Body of pancreas (tissue), 4 donors: ENCODE measurements at regions not wholly inside any gene's neighbourhood (a gene's known extent, or its start where the extent isn't known, plus 50 kb on each side); places are given as distances from the start of the nearest gene placed in this dataset.

ENCODE experiments used
- POLR2A ChIP-seq, 3 donors: fragments of 450-650 bp; IDR thresholded peaks; one replicate each; pipeline ENCODE4 v1.6.1; 2016; ENCODE audit warnings: antibody characterized with exemption in 3 of 3, mild to moderate bottlenecking in 2 of 3
- TF ChIP-seq, protein P1 (sequence below), 7 experiments: fragments of 450-650 bp in 4 of 7; fragments of 200-600 bp in 3 of 7; sonication (generic) in 3 of 7; IDR thresholded peaks; one replicate each; pipeline ENCODE4 v1.5.1; 2016 to 2019; ENCODE audit warnings: antibody characterized with exemption in 7 of 7

DNA sequence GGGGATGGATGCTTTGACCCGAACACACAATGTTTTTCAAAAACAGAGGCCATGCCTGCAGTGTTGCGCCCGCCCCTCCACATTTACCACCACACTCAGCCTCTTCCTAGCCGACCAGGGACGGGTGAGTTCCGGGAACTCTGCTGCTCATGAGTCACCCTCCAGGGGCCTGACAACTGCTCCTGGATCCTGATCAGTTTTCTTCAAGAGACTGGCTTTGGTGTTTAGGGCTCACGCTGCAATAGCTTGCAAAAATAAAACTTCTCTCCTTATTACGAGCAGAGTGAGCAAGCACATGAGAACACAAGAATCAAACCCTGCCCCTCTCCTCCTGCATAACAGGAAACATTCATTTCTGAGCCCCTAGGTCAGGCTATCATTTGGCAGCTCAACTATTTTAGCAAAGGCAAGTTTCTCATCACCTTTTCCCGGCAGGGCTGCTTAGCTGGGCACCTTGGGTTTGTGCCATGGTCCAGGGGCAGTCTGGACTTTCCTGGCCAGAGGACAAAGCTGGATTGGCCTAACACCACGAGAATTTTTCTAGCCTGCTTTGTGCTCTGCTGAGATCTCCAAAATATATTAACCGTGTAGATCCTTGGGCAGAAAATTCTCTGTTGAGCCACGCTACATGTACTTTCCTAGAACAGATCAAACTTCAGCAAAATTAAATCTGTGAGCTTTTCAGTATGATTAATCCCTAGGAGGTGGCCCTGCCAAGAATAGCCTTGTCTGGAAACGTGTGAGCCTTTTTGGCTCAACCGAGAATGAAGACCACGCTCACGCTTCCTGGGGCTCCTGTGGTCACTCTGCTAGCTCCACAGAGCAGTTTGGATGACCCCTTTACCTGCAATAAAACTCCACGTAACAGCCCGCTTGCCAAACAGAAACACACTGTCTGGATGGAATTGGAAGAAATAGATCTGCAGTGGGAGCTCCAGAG lies 52.7 kb upstream of the SPATA12 start:
- TF ChIP-seq, protein P1, sequence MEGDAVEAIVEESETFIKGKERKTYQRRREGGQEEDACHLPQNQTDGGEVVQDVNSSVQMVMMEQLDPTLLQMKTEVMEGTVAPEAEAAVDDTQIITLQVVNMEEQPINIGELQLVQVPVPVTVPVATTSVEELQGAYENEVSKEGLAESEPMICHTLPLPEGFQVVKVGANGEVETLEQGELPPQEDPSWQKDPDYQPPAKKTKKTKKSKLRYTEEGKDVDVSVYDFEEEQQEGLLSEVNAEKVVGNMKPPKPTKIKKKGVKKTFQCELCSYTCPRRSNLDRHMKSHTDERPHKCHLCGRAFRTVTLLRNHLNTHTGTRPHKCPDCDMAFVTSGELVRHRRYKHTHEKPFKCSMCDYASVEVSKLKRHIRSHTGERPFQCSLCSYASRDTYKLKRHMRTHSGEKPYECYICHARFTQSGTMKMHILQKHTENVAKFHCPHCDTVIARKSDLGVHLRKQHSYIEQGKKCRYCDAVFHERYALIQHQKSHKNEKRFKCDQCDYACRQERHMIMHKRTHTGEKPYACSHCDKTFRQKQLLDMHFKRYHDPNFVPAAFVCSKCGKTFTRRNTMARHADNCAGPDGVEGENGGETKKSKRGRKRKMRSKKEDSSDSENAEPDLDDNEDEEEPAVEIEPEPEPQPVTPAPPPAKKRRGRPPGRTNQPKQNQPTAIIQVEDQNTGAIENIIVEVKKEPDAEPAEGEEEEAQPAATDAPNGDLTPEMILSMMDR (IDR thresholded peaks at IDR 0.05): no peak
- TF ChIP-seq POLR2A (IDR thresholded peaks at IDR 0.05): no peak
